Ovary (tissue), 7 donors: ENCODE measurements at regions not wholly inside any gene's neighbourhood (a gene's known extent, or its start where the extent isn't known, plus 50 kb on each side); places are given as distances from the start of the nearest gene placed in this dataset.

ENCODE experiments used
- DNase-seq, 5 donors: peaks; one replicate each; pipeline ENCODE4 v3.0.0-alpha.2; 2019 to 2020
- H3K27ac ChIP-seq, 2 donors: fragments of 200-600 bp; one replicate each; pipeline versions ENCODE4 v1.5.1 to v1.8.0; 2019 to 2022
- H3K27me3 ChIP-seq: fragments of 200-600 bp; one replicate; pipeline ENCODE4 v1.8.0; 2022
- H3K36me3 ChIP-seq: fragments of 200-600 bp; sonication (generic); one replicate; pipeline ENCODE4 v1.5.1; 2019
- H3K4me1 ChIP-seq: one replicate; pipeline ENCODE4 v1.8.1; 2013; ENCODE audit warnings: mild to moderate bottlenecking, moderate library complexity; ENCODE audit not compliant: insufficient read depth
- H3K4me3 ChIP-seq: fragments of 200-600 bp; sonication (generic); one replicate; pipeline ENCODE4 v1.5.1; 2017
- H3K9me3 ChIP-seq, 2 donors: fragments of 200-600 bp in 1 of 2; sonication (generic) in 1 of 2; one replicate each; pipeline versions ENCODE4 v1.5.1 to v1.8.1; 2013 to 2019; ENCODE audit warnings: mild to moderate bottlenecking in 1 of 2, moderate library complexity in 1 of 2
- CTCF ChIP-seq, 3 donors: fragments of 450-650 bp in 2 of 3; fragments of 200-600 bp in 1 of 3; IDR thresholded peaks; one replicate each; pipeline versions ENCODE4 v1.5.1 to v1.8.0; 2016 to 2022; ENCODE audit warnings: antibody characterized with exemption in 3 of 3, mild to moderate bottlenecking in 1 of 3
- EP300 ChIP-seq: sonication (generic); formaldehyde crosslinking; IDR thresholded peaks from one replicate; pipeline ENCODE4 v1.6.1; 2017; ENCODE audit warnings: antibody characterized with exemption
- POLR2A ChIP-seq: fragments of 450-650 bp; IDR thresholded peaks from one replicate; pipeline ENCODE4 v1.6.1; 2017; ENCODE audit warnings: antibody characterized with exemption, mild to moderate bottlenecking, moderate library complexity
- WGBS, 3 donors: extraction: QIAGEN DNeasy Blood & Tissue Kit in 1 of 3; methylation state at CpG; one replicate each; pipeline versions ENCODE4 v1.1.5 to v1.1.7; 2013 to 2017; 5-methylcytosine and 5-hydroxymethylcytosine counted together
- intact Hi-C, 4 donors: fragments of 100-400 bp; cut with DNase I; formaldehyde crosslinking; loops; one replicate each; pipeline versions ENCODE4 v1.11.0 to v1.15.1; 2022 to 2023
- donor health status: DM: no; HTN: no; CAD: no; lungs with moderate emphysema.
- donor health status: DM: no; HTN: no; CAD: no.
- donor health status: Bipolar disorder and iron deficiency.
- donor health status: DM: no; HTN: no; CAD: no.
- donor health status: DM: yes; HTN: yes; CAD: no.

GRCh38 chr16:79658301-79659033 lies 57.9 kb upstream of the MAF start:
- H3K9me3 ChIP-seq = no peaks in the 10 kb centered on the region
- no peak overlapping the region for H3K4me3 ChIP-seq
- H3K27ac ChIP-seq = no peak overlapping the region
- H3K36me3 ChIP-seq = no peaks in the 10 kb centered on the region
- no peaks in the 10 kb centered on the region for H3K4me1 ChIP-seq
- intact Hi-C loops = no loop called here
- DNase-seq = peak in 2 of 5 donors; percentile 17 to 41
- 80 to 88% (median 85%) methylated on average over 22 of the region's 22 CpGs for WGBS, 3 donors
- TF ChIP-seq CTCF (IDR thresholded peaks at IDR 0.05) (no peak), EP300 (no peak), POLR2A (no peak)
- H3K27me3 ChIP-seq = no peaks in the 10 kb centered on the region

- no peak for DNase-seq
- 97 to 99% (median 99%) methylated on average over 6 of the region's 6 CpGs for WGBS, 3 donors
- Histone ChIP-seq H3K9me3 (no peaks in the 10 kb centered on the region), H3K27me3 (no peaks in the 10 kb centered on the region), H3K4me1 (no peaks in the 10 kb centered on the region), H3K27ac (no peak overlapping the region), H3K4me3 (no peak overlapping the region), H3K36me3 (no peaks in the 10 kb centered on the region)
- intact Hi-C loops = no loop called here
- TF ChIP-seq CTCF (IDR thresholded peaks at IDR 0.05) (no peak), POLR2A (no peak), EP300 (no peak)
Observed at GRCh38 chr16:79656553-79657115, 56.1 kb upstream of the MAF start.

GRCh38 chr16:79653373-79653891 lies 52.9 kb upstream of the MAF start:
- WGBS, 3 donors = 13 to 20% (median 17%) methylated on average over 6 of the region's 6 CpGs
- no peaks in the 10 kb centered on the region for H3K9me3 ChIP-seq
- H3K36me3 ChIP-seq = no peaks in the 10 kb centered on the region
- H3K4me3 ChIP-seq = no peak overlapping the region
- intact Hi-C loops = no loop called here
- H3K27ac ChIP-seq = no peak overlapping the region
- no peaks in the 10 kb centered on the region for H3K4me1 ChIP-seq
- peak; percentile 27 to 62 (median 46) for DNase-seq
- no peaks in the 10 kb centered on the region for H3K27me3 ChIP-seq
- TF ChIP-seq CTCF (IDR thresholded peaks at IDR 0.05) = no peak
- TF ChIP-seq POLR2A = no peak
- no peak for TF ChIP-seq EP300

GRCh38 chr16:79651363-79651762 lies 50.8 kb upstream of the MAF start:
- 52 to 62% (median 60%) methylated on average over 7 of the region's 7 CpGs for WGBS, 3 donors
- no peak overlapping the region for H3K27ac ChIP-seq

More at GRCh38 chr16:79651363-79651762, 50.8 kb upstream of the MAF start:
- Histone ChIP-seq H3K9me3 (no peaks in the 10 kb centered on the region), H3K4me1 (no peaks in the 10 kb centered on the region), H3K27me3 (no peaks in the 10 kb centered on the region), H3K4me3 (no peak overlapping the region), H3K36me3 (no peaks in the 10 kb centered on the region)
- intact Hi-C loops = no loop called here
- DNase-seq = peak; percentile 29 to 57 (median 44)
- TF ChIP-seq EP300 (no peak), CTCF (IDR thresholded peaks at IDR 0.05) (no peak), POLR2A (no peak)
